NCI-H526 (cell line): ENCODE measurements at regions not wholly inside any gene's neighbourhood (a gene's known extent, or its start where the extent isn't known, plus 50 kb on each side); places are given as distances from the start of the nearest gene placed in this dataset.

Experiments
- DNase-seq, 2 experiments: peaks; one replicate each; lab custom pipeline; 2025; lab: John Stamatoyannopoulos, UW

DNA sequence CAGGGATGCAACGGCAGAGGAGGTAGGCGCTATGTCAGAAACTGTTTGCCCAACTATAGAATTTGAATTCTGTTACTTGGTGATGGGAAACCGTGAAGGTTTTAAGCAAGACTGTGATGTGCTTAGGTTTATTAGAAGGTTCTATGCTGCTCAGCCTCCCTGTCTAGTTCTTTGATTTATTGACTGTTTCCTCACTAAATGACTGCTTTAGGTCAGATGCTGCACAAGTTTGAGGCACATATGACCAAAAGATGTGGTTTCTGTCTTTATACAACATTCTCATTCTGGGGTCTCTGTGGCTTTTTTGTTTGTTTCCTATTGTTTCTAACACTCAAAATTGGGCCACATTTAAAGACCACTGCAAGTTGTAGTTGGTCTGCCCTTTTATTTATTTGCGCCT, 323.0 kb upstream of the OBI1 start:
- peak in 1 of 2 experiments; percentile 35 for DNase-seq

DNA sequence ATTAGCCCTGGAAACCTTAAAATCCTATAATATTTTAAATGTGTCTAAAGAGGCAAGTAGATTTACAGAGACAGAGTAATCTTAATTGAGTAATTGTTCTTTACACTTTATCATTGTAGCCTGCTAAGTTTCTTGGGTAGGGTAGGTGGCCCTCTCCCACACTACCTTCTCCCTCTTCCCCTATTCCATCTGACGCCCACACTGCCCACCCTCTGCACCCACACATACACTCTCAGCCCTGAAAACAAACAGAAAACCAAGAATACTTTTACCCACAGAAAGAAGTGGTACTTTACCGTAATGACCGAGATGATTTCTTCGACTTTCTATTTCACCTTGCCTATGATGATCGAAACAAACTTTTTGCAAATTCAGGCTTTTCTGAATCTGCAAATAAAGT, 320.4 kb upstream of the OBI1 start:
- no peak for DNase-seq

DNA sequence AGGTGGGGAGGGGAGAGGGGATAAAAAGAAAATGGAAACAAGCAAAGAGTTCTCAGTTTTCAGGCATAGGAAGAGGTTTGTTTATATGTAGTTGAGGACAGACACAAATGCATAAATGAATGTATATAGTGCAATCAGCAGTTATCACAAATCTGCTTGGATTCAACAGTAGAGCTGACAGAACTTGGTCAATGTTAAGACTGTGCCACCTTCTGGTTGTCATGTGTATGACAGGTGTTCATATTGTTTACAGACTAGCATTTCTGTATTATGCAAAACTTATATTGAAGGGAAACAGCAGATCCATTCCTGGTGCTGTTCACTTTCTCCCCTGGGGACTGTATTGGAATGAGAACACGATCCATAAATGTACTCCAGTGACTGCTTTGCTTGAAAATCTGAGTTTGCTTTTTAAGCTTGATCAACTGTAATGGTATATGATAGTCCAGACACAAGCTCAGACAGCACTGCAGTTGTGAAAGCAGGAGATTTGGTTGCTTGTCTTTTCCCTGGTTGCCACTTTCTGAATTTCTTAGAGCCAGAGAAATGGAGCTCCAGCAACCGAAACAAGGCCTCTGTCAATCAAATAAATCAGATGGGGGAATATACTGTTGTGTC, 319.5 kb upstream of the OBI1 start:
- peak; percentile 92 to 96 for DNase-seq

DNA sequence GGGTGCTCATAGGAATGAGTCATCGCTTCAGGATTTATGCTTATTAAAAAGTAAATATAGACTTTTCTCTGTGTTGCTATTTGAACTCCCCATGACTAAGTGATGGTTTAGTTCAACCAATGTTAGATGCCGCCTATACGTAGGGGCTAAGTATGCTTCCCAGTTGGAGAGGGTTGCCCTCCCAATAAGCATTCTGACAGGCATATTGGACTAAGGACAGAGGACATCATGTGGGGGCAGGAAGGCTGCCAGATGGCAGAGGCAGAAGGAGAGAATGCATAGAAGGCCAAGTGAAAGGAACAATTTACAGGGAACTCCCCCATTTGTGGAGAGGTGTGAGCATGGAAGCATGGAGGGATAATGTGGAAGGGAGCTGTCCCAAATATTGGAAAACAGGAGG, 318.4 kb upstream of the OBI1 start:
- DNase-seq: no peak

DNA sequence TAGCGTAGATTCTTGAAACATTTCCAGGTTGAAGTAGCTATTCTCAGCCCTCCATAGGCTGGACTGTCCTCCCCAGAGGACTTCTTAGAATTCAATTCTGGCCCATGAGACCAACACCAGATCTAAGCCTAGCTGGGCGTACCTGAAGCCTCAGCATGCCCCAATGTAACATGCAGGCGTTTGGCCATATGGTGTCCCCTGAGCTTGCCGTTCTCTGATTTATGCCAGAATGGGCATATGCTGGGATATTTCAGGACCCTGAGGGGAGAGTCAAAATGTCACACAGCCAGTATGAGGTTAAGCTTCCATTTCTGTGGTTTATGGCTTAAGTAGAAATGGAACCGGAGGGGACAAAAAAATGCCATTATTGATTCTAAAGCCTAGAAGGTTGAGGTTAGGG, 317.7 kb upstream of the OBI1 start:
- no peak for DNase-seq

DNA sequence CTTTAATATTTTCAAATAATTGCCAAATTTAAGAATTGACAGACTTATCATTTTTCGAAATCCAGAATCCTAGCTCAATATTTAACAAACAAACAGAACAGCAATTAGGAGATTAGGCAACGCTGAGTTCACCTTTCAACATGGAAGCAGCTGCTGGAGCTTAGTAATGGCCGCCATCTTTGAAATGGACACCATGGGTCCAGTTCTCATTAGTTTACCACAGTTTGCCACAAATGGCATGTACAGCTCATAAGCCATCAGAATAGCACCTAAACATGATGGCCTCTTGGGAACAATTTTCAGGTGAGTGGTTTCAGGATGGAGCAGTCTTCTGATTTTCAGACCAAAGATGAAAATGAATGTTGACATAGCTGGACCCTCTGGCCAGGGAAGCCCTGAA, 313.6 kb upstream of the OBI1 start:
- no peak for DNase-seq

DNA sequence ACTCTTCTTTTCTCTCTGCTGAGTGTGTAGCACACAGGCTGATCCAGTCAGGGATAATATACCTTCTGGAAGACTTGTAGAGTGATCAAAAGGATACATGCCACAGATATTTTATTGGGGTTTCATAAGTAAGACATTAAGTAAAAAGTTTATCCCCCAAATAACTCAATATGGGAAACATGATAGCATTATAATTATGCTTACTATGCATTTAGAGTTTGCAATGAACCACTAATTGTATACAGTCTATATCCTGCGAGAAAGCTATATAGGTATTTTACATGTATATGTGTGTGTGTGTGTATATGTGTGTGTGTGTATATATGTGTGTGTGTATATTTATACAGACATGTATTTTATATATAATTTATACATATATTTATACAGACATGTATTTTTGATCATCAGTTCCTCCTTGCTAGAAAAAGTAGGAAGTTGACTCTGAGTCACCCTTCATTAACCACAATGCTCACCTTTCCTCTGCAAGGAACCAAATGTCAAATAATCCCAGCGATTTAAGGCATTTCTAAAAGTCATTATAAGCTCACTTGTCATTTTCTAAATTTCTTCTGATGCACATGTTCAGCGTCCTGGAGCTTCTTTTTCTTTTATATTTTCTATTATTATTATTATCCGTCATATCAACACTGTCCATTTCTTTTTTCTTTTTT, 312.5 kb upstream of the OBI1 start:
- no peak for DNase-seq

DNA sequence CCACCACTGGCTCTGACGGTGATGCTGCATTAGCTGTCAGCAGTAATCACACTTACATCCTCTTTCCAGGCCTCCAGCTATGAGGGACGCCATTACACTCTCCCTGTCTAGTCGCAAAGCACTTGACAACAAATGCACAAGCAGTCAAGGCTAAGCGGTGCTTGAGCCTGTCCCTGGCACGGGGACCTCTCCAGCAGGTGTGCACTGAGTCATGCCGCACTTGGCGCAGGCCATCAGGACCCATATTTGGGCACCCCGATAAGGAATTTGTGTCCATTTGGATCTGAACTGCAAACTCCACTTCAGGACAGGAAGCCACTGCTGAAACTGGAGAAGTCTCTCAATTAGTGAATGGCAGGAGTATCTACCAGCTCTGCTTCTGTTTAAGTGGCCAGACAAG, 301.9 kb upstream of the OBI1 start:
- DNase-seq: no peak

DNA sequence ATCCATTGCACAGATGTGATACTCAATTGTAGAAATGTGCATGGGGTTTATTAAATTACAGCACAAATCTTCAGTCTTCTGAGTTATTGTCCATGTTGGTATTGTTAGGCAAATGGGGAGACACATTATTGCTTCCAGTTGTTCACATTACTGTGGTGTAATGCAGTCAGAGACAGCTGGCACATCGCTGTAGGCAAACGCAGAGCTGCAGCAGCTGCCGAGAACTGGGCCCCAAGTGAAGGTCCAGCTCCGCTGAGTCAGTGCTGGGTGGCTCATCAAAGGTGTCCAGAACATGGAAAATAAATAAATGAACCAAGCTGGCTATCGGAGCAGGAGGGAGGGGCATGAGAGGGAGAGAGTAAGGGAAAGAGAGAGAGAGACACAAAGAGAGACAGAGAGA, 299.1 kb upstream of the OBI1 start:
- peak in 1 of 2 experiments; percentile 54 for DNase-seq

DNA sequence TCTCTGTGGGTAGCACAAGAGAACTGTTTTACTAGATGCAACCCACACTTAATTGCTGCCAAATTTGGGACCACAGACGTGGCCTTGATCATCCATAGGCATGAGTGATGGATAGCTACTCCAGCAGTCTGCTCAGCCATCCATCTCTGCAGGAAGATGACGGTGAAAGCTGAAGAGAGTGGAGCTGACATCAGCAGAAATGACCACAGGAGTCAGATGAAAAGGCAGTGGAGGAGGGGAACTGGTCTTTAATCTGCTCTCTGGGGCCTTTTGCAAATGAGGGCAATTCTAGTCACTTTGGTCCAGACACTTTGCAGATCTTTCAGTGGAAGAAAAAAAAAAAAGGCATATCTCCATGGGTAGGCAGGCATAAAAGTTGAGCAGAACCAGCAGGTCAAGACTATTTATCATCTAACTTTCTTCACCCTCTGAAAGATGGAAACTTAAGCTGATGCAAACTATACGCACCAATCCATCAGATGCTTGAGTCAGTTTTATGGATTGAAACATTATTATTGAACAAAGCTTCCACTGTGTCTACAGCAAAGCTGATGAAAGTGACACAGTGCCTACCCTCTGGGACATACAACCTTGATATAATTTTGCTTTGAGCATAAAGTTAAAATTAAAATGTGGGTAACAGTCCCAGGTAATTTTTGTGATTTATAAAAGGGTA, 281.6 kb upstream of the OBI1 start:
- no peak for DNase-seq

DNA sequence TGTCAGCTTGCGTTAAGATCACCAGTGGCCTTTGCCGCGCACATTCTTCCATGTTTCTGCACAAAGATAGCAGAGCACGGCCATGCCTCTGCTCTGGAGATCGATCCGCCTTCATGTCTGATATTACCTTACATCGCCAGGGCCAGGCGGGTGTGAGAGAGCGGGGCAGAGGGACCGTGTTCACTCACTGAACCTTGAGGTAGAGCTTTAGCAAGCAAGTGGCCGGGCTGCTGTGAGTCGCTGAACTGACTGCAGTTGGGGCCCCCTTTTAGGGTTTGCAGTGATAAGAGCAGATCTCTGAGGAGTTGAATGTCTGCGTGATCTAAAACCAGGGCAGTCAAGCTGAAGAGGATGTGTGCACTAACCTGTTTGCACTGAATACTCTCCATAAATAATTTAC, 275.4 kb upstream of the OBI1 start:
- DNase-seq: no peak

DNA sequence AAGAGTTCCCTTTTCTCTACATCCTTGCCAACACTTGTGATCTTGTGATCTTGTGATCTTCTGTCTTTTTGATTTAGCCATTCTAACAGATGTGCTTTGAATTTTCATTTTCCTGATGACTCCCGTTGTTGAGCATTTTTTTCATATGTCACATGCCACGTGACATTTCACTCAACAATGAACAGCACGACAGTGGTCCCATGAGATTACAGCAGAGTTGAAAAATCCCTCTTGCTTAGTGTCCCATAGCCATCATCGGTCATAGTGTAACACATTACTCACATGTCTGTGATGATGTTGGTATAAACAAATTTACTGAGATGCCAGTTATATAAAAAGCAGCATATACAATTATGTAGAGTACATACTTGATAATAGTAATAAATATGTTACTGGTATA, 256.1 kb upstream of the OBI1 start:
- DNase-seq: no peak

DNA sequence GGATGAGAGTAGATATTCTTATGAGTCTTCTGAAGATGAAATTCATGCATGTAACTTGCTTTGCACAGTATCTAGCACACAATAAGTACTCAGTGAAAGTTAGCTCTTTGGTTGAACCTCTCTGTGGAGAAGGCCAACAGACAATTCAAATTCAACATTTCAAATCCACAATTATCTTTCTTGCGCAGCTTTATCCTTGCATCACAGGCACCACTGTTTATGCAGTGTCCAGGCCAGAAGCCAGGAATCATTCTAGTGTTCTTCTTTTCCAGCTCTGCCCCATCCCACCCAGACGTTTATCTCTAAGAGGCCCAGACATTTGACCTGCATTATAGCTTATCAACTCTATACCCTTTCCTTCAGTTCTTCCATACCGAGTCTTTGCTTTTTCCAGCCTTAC, 254.7 kb upstream of the OBI1 start:
- DNase-seq: no peak

DNA sequence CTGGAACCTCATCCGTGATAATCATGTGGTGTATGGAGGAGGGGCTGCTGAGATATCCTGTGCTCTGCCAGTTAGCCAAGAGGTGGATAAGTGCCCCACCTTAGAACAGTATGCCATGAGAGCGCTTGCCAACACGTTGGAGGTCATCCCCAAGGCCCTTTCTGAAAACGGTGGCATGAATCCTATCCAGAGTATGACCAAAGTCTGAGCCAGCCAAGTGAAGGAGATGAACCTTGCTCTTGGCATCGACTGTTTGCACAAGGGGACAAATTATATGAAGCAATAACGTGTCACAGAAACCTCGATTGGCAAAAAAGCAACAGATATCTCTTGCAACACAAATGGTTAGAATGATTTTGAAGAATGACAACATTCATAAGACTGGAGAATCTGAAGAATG, 251.2 kb upstream of the OBI1 start:
- DNase-seq: no peak

DNA sequence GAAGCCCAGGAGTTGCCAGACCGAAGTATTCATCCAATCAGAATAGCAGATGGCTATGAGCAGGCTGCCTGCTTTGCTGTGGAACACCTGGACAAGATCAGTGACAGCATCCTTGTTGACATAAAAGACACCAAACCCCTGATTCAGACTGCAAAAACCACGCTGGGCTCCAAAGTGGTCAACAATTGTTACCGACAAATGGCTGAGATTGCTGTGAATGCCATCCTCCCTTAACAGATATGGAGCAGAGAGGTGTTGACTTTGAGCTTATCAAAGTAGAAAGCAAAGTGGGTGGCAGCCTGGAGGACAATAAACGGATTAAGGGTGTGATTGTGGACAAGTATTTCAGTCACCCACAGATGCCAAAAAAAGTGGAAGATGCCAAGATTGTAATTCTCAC, 250.3 kb upstream of the OBI1 start:
- no peak for DNase-seq

DNA sequence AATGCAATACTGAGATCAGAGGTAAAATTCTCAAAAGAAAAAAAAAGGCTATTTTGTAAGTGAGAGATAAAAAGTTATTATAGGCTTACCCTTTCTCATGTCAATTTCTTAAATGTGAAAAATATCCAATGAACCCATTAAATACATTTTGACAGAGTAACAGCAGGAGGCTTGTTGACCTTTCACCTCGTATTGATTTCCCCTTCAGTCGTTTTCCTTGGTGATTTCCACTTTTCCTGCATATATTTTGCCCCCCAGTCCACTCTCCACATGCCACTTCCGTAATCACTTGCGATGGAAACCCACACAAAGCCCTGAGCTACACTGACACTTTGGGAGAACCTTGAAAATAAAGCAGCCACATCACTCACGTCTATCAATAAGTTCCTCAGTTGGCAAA, 248.1 kb upstream of the OBI1 start:
- no peak for DNase-seq

DNA sequence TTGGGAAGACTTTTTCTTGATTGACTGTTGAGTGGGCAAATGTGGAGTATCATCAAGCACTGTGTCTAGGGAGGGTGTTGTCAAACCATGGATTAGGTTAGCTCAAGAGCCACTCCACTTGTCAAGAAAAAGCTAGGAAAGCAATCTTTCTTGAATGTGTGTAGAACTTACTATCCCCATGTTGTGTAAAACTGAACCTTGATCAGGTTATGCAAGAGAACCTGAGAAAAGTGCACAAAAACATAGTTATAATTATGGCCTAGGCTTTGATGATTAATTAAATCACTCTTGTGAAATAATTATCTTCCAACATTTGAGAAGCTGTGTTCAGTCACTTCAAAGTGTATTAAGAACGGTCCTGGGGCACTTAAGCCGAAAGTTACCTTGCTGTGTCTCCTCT, 238.2 kb upstream of the OBI1 start:
- DNase-seq: no peak

DNA sequence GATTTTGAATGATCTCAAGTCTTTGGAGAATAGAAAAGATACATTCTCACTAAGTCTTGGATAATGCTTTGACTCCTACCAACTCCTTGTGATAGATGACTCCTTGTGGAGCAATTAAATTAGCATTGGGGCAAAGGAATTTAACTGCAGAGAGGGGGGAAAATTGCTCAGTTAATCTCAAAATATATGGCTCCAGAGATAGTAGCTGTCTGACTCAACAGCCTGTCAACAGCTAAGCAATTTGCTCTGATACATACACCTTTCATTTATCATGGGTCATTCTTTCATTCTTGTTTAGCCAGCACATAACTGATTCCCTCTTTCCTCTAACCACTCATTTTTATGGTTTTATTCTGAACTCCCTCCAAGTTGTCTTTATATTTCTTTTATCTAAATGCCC, 225.6 kb upstream of the OBI1 start:
- DNase-seq: no peak

DNA sequence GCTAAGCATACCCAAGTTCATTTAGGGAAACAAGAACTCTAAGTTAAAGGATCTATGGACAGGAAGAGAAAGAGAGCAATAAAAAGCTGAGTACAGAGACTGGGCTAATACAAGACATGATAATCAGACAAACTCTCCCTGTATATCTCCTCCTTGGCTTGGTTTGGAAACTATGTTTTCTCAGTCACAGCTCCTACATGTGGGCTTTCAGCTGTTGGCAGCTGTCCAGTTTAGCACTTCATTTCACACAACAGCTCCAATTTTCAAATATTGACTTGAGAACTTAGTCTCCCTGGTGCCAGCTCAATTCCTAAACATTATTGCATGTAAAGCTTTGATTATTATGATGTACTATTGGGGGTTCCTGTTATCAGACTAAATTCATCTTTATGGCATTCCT, 222.8 kb upstream of the OBI1 start:
- no peak for DNase-seq

DNA sequence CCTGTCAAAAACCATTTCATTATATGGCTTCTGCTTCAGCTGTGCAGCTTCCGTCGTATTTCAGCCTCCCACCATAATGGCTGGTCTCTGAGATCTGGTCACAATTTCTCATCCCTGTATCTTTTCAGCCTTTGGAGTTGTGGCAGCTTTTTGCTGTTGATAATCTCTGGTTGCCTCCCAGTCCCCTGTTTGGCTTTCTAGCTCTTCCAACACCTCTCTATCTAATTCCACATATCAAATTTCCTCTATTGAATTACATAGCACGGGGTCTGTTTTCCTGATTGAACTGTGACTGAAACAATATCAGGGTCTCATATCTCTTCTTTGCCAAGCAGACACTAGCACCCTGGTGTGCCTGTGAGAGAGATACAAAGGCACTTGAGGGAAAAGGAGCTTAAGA, 222.1 kb upstream of the OBI1 start:
- no peak for DNase-seq

DNA sequence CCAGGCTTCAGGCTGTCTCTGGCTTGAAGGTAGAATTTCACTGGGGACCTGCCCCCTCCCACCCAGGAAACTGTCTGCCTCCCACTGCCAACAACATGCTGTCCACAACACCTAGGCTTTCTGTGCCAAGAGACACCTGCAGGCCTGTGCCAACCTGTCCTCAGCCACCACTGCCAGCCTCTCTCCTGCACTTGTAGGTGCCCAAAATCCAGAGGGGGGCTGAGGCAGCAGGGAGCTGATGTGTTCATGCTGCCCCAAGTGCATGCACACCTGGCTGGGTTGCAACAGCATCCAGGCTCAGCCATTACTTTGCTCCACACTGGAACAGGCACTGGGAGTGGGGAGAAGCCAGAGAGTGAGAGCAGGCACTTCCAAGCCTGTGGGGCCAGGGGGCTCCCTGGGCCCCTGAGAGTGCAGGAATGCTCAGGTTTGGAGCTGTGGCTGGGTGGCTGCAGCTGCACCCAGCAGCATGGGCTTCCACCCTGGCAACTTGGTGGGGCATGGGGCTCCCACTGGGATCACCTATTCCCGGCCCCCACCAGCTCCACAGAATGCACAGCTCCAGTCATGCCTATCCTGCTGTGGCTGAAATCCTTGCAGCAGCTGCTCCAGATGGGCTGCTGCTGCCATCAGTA, 218.1 kb upstream of the OBI1 start:
- DNase-seq: no peak

DNA sequence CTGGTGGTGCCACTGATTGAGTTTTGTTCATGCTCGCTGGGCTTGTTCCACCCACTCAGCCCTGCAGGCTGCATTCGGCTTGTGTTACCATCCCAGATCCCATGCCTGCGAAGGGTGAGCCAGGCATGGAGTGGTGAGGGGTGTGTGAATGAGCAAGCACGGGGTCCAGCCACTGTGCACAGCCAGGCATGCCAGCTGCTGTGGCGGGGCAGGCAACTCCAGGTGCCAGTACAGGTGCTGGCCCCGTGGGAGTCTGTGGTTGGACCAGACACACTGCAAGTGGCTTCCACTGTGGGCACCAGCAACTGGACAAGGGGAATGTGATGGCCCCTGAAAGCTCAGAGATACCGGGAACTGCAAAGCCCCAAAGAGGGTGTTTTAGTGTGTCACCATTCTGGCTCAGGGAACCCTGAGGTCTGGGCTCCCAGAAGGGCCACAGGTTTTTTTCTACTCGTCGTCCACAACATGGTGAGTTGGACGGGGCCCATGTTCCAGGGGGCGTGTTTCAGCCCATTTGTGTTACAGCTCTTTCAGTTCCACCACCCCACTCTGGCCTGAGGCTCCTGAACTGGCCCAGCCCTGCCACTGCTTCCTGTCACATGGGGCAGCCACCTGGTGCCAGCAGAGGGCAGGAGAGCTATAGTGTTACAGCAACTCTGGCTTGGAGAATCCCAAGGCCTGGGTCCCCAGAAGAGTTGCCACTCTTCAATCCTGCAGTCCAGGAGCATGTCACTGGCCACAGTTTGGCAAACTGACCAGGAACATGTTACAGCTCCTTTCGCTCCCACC, 217.0 kb upstream of the OBI1 start:
- DNase-seq: peak in 1 of 2 experiments; percentile 51
